Glutamatergic neuron (in vitro differentiated cells): ENCODE measurements at regions not wholly inside any gene's neighbourhood (a gene's known extent, or its start where the extent isn't known, plus 50 kb on each side); places are given as distances from the start of the nearest gene placed in this dataset.

Experiments
- DNase-seq: peaks from one replicate; pipeline ENCODE4 v3.0.0; 2022
- H3K27ac Mint-ChIP-seq: one replicate; pipeline ENCODE4 v1.8.0; 2020; ENCODE audit warnings: mild to moderate bottlenecking, mixed read lengths, inconsistent platforms; ENCODE audit not compliant: unreplicated experiment
- H3K27me3 Mint-ChIP-seq: one replicate; pipeline ENCODE4 v1.8.0; 2020; ENCODE audit warnings: mild to moderate bottlenecking, moderate library complexity, mixed read lengths, inconsistent platforms; ENCODE audit not compliant: unreplicated experiment
- H3K36me3 Mint-ChIP-seq: one replicate; pipeline ENCODE4 v1.8.0; 2020; ENCODE audit warnings: mild to moderate bottlenecking, mixed read lengths, inconsistent platforms; ENCODE audit not compliant: unreplicated experiment
- H3K4me1 Mint-ChIP-seq: one replicate; pipeline ENCODE4 v1.8.0; 2020; ENCODE audit warnings: mild to moderate bottlenecking, low read depth, mixed read lengths, inconsistent platforms; ENCODE audit not compliant: unreplicated experiment
- H3K4me3 Mint-ChIP-seq: one replicate; pipeline ENCODE4 v1.8.0; 2020; ENCODE audit warnings: mild to moderate bottlenecking, mixed read lengths, inconsistent platforms; ENCODE audit not compliant: unreplicated experiment
- H3K9me3 Mint-ChIP-seq: one replicate; pipeline ENCODE4 v1.8.0; 2020; ENCODE audit warnings: mild to moderate bottlenecking, moderate library complexity, mixed read lengths, inconsistent platforms; ENCODE audit not compliant: unreplicated experiment
- TF ChIP-seq, protein P1 (sequence below): fragments of 200-600 bp; sonication (generic); IDR thresholded peaks from one replicate; pipeline ENCODE4 v1.5.0; 2021; ENCODE audit not compliant: partially characterized antibody, unreplicated experiment

DNA sequence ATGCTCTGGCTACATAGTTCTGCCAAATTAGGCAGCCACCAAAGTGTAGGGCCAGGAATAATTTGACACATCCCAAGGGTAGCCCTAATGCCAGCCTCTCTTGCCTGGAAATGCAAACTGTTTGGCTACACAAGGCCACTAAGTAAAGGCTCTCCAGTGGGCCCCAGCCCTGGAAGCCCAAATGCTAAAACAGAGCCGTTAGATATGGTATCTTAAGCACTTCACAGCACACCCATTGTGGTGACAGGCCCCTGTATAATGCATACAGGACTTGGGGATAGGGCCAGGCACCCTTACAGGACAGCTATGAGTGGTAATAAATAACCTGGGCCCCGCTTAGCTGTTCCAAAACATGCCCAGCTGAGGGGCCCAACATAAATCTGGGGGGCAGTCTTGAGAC lies 623.9 kb downstream of the BCOR start:
- DNase-seq = no peak
- H3K27ac Mint-ChIP-seq = no peak overlapping the region
- H3K36me3 Mint-ChIP-seq = no peaks in the 10 kb centered on the region
- TF ChIP-seq, protein P1, sequence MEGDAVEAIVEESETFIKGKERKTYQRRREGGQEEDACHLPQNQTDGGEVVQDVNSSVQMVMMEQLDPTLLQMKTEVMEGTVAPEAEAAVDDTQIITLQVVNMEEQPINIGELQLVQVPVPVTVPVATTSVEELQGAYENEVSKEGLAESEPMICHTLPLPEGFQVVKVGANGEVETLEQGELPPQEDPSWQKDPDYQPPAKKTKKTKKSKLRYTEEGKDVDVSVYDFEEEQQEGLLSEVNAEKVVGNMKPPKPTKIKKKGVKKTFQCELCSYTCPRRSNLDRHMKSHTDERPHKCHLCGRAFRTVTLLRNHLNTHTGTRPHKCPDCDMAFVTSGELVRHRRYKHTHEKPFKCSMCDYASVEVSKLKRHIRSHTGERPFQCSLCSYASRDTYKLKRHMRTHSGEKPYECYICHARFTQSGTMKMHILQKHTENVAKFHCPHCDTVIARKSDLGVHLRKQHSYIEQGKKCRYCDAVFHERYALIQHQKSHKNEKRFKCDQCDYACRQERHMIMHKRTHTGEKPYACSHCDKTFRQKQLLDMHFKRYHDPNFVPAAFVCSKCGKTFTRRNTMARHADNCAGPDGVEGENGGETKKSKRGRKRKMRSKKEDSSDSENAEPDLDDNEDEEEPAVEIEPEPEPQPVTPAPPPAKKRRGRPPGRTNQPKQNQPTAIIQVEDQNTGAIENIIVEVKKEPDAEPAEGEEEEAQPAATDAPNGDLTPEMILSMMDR = no peak
- peaks cover 2% of the 10 kb centered on the region for H3K9me3 Mint-ChIP-seq
- peaks cover 15% of the 10 kb centered on the region for H3K4me1 Mint-ChIP-seq
- H3K27me3 Mint-ChIP-seq = peaks cover 4% of the 10 kb centered on the region
- H3K4me3 Mint-ChIP-seq = no peak overlapping the region

DNA sequence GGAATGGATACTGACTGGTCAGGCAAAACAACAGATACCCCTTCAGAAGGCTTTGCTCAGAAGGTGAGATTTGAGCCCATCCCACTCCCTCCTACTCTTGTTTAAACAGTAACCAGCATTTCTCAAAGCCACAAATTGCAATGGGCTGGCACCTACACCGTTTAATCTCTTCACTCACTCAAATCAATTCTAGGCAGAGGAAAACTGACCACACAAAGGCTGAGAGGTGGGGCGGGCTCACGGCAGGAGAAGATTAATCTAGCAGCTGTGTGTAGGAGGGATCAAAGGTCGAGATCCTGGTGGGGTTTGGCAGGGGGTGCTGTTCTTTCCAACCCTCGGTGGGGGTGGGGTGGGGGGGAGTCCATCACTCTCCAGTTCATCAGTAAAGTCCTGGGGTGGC lies 622.4 kb downstream of the BCOR start:
- Mint-ChIP-seq H3K9me3 (peaks cover 2% of the 10 kb centered on the region), H3K27me3 (peaks cover 6% of the 10 kb centered on the region), H3K27ac (no peak overlapping the region), H3K4me1 (peaks cover 15% of the 10 kb centered on the region), H3K36me3 (no peaks in the 10 kb centered on the region), H3K4me3 (no peak overlapping the region)
- TF ChIP-seq, protein P1 = no peak
- DNase-seq = no peak

- Mint-ChIP-seq H3K36me3 (no peaks in the 10 kb centered on the region), H3K27me3 (peaks cover 6% of the 10 kb centered on the region), H3K4me3 (no peak overlapping the region), H3K27ac (no peak overlapping the region), H3K4me1 (peaks cover 12% of the 10 kb centered on the region), H3K9me3 (no peaks in the 10 kb centered on the region)
- TF ChIP-seq, protein P1 = no peak
- no peak for DNase-seq
Observed at GRCh38 chrX:39476604-39477021, 621.1 kb downstream of the BCOR start.

DNA sequence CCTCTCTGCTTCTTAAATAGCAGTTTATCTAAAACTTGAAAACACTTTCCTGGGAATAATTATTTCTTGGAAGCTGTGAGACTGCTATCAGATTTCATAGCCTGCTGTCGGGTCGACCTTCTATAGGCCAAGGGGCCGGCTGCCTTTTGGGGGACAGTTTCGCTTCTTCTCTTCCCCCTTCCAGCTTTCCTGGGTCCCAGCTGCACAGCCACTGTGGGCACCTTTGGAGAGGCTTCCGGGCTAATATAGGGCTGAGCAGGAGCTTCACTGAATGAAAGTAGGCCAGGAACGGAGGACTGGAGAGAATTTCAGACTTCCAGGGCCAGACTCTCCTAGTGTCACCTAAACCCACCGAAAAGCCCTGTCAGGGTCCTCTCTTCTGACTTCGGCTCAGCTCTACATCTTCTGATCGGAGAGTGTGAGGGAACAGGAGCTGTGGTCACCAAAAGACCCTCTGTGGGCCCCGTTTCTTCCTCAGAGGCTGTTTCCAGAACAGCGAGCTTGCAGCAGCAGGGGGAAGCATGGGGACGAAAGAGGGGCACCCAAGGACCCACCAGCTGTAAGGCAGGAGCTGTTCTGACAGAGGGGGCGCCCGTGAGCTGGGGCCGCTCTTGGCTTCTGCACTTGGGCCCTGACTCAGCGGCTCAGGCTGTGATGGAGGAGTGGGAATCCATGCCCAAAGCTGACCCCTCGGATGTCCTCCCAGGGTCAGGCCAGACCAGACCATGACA lies 620.6 kb downstream of the BCOR start:
- no peaks in the 10 kb centered on the region for H3K36me3 Mint-ChIP-seq
- TF ChIP-seq, protein P1 = no peak
- peaks cover 6% of the 10 kb centered on the region for H3K27me3 Mint-ChIP-seq
- H3K9me3 Mint-ChIP-seq = no peaks in the 10 kb centered on the region
- H3K4me3 Mint-ChIP-seq = no peak overlapping the region
- DNase-seq = no peak
- H3K4me1 Mint-ChIP-seq = peaks cover 12% of the 10 kb centered on the region
- H3K27ac Mint-ChIP-seq = no peak overlapping the region

DNA sequence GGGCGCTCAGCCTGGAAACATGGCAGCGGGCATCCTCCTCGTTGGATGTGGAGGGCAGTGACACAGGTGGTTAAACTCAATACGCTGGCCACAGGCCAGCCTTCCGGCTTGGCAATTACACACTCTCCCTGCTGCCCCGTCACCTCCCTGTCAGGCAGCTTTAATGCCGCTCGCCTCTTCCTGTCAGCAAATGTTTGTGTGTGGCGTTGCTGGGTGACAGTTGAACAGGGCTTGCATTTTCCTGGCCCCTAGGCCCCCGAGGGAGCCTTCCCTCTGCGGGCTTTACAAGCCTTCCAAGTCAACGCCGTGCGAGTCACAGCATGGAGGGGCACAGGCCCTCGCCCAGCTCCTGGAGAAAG lies 620.0 kb downstream of the BCOR start:
- peak; percentile 25 for DNase-seq
- Mint-ChIP-seq H3K9me3 (peaks cover 1% of the 10 kb centered on the region), H3K4me3 (no peak overlapping the region), H3K36me3 (no peaks in the 10 kb centered on the region), H3K4me1 (peaks cover 12% of the 10 kb centered on the region), H3K27me3 (peaks cover 6% of the 10 kb centered on the region), H3K27ac (no peak overlapping the region)
- TF ChIP-seq, protein P1 = no peak
